Left ventricle myocardium inferior (tissue), 1 donor: ENCODE measurements at regions not wholly inside any gene's neighbourhood (a gene's known extent, or its start where the extent isn't known, plus 50 kb on each side); places are given as distances from the start of the nearest gene placed in this dataset.

Source experiments
- DNase-seq: peaks from one replicate; pipeline ENCODE4 v3.0.0-alpha.2; 2020
- H3K27ac ChIP-seq: fragments of 200-600 bp; replicated peaks from 2 replicates; pipeline ENCODE4 v1.8.0; 2021
- H3K27me3 ChIP-seq: fragments of 200-600 bp; 2 replicates; pipeline ENCODE4 v1.8.0; 2021; ENCODE audit warnings: low read depth
- H3K36me3 ChIP-seq: fragments of 200-600 bp; 2 replicates; pipeline ENCODE4 v1.8.0; 2021
- H3K4me1 ChIP-seq: fragments of 200-600 bp; 2 replicates; pipeline ENCODE4 v1.8.0; 2021
- H3K4me3 ChIP-seq: fragments of 200-600 bp; 2 replicates; pipeline ENCODE4 v1.8.0; 2021; ENCODE audit warnings: mild to moderate bottlenecking, moderate library complexity
- H3K9me3 ChIP-seq: fragments of 200-600 bp; replicated peaks from 2 replicates; pipeline ENCODE4 v1.8.0; 2021
- CTCF ChIP-seq: fragments of 200-600 bp; IDR thresholded peaks from 2 replicates; pipeline ENCODE4 v1.8.0; 2021; ENCODE audit warnings: antibody characterized with exemption, mild to moderate bottlenecking, borderline replicate concordance
- intact Hi-C: fragments of 100-400 bp; cut with micrococcal nuclease; formaldehyde crosslinking; loops from one replicate; pipeline ENCODE4 v1.11.0; 2022
- donor health status: DM: no; HTN: yes; CAD: no; lungs with severe emphysema.

GRCh38 chr12:67517181-67517887 lies 131.2 kb upstream of the DYRK2 start:
- Histone ChIP-seq H3K27me3 (no peaks in the 10 kb centered on the region), H3K4me1 (no peaks in the 10 kb centered on the region), H3K27ac (no peak overlapping the region), H3K4me3 (no peak overlapping the region), H3K9me3 (no peaks in the 10 kb centered on the region), H3K36me3 (no peaks in the 10 kb centered on the region)
- intact Hi-C loops, result no loop called here
- TF ChIP-seq CTCF, result no peak
- no peak for DNase-seq

DNA sequence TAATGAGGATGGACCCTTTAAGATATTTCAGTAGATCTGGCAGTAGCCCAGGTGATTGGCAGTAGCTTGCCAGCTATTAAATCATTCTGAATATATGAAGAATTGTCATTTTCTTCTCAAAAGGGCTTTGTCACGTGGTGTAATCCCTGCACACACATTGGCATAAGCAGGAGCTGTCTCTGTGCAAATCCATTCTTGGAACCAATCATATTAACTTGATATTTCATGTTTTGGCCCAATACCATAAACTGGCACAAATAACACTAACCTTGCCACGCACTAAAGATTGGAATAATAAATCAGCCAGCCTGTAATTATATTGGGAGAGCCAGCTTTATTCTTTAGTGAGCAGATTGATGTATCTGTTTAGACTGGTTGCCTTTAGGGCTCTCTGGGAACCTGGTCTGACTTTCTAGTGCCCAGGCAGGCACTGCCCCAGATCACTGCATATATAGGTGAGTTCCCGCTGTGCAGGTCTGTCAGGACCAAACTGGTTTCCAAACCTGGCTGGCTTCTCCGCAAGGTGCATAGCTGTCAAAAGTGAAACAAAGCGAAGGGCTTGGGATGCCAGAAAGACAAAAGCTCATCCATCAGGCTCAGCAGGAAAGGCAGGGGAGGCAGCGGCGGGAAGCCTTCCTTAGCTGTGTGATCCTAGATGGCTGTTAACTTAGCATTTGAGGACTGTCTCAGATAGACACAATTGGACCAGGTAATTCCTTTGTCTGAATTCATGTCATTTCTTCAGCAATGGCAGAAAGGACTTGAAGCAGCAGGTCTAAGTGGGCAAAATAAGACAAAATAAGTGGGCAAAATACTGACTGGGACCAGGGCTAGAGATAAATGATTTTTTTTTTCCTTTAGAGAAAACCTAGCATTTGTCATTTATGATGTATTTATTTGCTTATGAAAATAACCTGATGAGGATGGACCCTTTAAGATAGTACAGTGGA lies 128.8 kb upstream of the DYRK2 start:
- DNase-seq, result no peak
- H3K27ac ChIP-seq, result no peak overlapping the region
- H3K36me3 ChIP-seq, result no peaks in the 10 kb centered on the region
- TF ChIP-seq CTCF, result no peak
- no peak overlapping the region for H3K4me3 ChIP-seq
- no peaks in the 10 kb centered on the region for H3K4me1 ChIP-seq
- no peaks in the 10 kb centered on the region for H3K9me3 ChIP-seq
- intact Hi-C loops, result no loop called here
- no peaks in the 10 kb centered on the region for H3K27me3 ChIP-seq

DNA sequence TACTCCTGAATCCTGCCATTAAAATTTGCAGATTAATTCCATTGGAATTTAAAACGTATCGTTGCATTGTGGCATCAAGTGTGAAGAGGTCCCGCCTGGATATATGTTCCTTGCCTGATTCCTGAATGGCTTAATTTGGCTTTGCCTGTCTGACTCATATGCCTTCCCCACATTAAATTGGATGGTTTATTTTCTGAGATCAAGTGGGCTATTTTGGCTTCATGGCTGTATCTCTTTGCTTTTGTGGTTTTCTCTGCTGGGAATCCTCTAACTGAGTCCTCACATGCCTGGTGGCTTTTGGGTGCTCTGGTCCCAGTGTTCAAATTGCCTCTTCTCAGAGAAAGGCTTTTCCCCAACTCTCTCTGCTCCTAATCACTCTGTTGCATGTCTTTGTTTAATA lies 127.9 kb upstream of the DYRK2 start:
- H3K4me3 ChIP-seq, result no peak overlapping the region
- H3K9me3 ChIP-seq, result no peaks in the 10 kb centered on the region
- TF ChIP-seq CTCF, result no peak
- no peak for DNase-seq
- H3K4me1 ChIP-seq, result no peaks in the 10 kb centered on the region
- no peaks in the 10 kb centered on the region for H3K27me3 ChIP-seq
- no peak overlapping the region for H3K27ac ChIP-seq
- no peaks in the 10 kb centered on the region for H3K36me3 ChIP-seq
- intact Hi-C loops, result no loop called here

DNA sequence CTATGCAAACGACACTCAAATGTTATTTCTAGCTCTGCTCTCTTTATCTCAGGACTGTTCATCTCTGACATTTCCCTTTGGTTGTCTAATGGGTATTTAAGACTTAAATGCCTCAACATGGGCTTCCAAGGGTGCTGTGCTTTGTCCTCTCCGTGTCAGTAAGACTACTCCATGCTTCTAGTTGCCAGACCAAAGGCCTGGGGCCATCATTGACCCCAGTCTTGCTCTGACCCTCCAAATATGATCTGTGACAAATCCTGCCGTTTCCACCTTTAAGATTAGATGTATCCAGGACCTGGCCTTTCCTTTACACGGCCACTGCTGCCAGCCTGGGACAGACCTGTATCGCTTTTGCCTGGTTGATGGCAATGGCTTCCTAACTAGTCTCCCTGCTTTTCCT lies 126.3 kb upstream of the DYRK2 start:
- Histone ChIP-seq H3K4me1 (no peaks in the 10 kb centered on the region), H3K27me3 (no peaks in the 10 kb centered on the region), H3K36me3 (no peaks in the 10 kb centered on the region), H3K4me3 (no peak overlapping the region), H3K9me3 (no peaks in the 10 kb centered on the region), H3K27ac (no peak overlapping the region)
- no peak for TF ChIP-seq CTCF
- intact Hi-C loops, result no loop called here
- no peak for DNase-seq

DNA sequence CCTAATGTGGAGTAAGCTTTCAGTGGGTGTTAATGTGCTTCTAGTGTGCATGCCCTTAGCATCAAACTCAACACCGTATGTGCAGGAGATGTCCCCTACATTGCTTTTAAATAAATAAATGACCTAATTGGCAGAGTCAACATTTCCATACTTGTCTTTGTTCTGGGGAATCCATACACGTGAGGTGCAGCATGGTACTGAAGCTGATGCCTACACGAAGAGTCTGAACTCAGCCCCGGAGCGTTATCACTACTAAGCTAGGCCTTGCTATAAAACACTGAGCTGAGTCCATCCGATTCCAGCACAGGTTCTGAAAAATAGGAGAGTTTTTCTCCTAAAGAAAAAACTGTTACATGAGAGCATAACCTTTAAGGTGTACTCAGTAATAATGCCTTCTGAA lies 125.0 kb upstream of the DYRK2 start:
- no peak for TF ChIP-seq CTCF
- H3K9me3 ChIP-seq, result no peaks in the 10 kb centered on the region
- intact Hi-C loops, result no loop called here
- no peaks in the 10 kb centered on the region for H3K36me3 ChIP-seq
- no peak overlapping the region for H3K27ac ChIP-seq
- DNase-seq, result no peak
- no peaks in the 10 kb centered on the region for H3K4me1 ChIP-seq
- no peaks in the 10 kb centered on the region for H3K27me3 ChIP-seq
- H3K4me3 ChIP-seq, result no peak overlapping the region
